ENCODE measurements at regions not wholly inside any gene's neighbourhood (a gene's known extent, or its start where the extent isn't known, plus 50 kb on each side); places are given as distances from the start of the nearest gene placed in this dataset.

DNA sequence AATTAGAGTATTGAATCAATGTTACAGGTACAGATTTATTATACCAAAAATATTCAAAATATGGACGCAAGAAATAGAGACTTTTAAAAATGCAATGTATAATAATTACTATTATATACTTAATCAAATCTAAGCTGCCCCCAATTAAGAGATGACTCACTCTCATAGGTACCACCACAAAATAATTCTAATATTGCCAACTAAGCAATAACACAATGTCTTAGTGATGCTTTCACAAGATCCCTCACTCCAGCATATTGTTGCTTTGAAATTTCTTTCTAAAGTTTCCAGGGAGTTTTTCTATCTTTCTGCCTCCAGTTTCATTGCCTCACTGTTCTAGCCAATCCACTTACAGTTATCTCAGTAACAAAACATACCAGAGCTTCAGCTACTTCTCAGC, 270.0 kb upstream of the PABPC4L start:
- TF ChIP-seq NFE2L2 (conservative IDR thresholded peaks at IDR 0.05; ENCODE audit: low read length) (no peak), SREBF2 (IDR thresholded peaks at IDR 0.05) (no peak), RNF2 (IDR thresholded peaks at IDR 0.05; ENCODE audit: borderline replicate concordance, low read depth) (no peak), JUNB (IDR thresholded peaks at IDR 0.05) (no peak)

All from A549 (cell line).